GM23338 (cell line): ENCODE measurements at regions not wholly inside any gene's neighbourhood (a gene's known extent, or its start where the extent isn't known, plus 50 kb on each side); places are given as distances from the start of the nearest gene placed in this dataset.

Source experiments
- ATAC-seq: fragments of 200-7000 bp; cut with Tn5 transposase; 3 replicates; pipeline ENCODE4 v1.9.1; 2020
- DNase-seq: peaks from one replicate; pipeline ENCODE4 v3.0.0-alpha.2; 2015; ENCODE audit warnings: low spot score
- H2AFZ ChIP-seq: fragments of 200-600 bp; sonication (generic); 2 replicates; pipeline ENCODE4 v1.8.0; 2016; ENCODE audit warnings: antibody characterized with exemption, mild to moderate bottlenecking, moderate library complexity
- H3F3A ChIP-seq: fragments of 200-600 bp; sonication (generic); replicated peaks from 2 replicates; pipeline ENCODE4 v1.8.0; 2017; ENCODE audit warnings: antibody characterized with exemption, mixed run types, low read depth
- H3K27ac ChIP-seq: fragments of 200-600 bp; sonication (generic); 2 replicates; pipeline ENCODE4 v1.6.1; 2016; ENCODE audit warnings: low read depth
- H3K27me3 ChIP-seq: fragments of 200-600 bp; sonication (generic); 2 replicates; pipeline ENCODE4 v1.8.0; 2016; ENCODE audit warnings: mild to moderate bottlenecking, mixed run types, moderate library complexity; ENCODE audit not compliant: insufficient read depth
- H3K36me3 ChIP-seq: fragments of 200-600 bp; sonication (generic); 2 replicates; pipeline ENCODE4 v1.8.0; 2016; ENCODE audit warnings: mild to moderate bottlenecking; ENCODE audit not compliant: insufficient read depth
- H3K4me1 ChIP-seq: fragments of 200-600 bp; sonication (generic); 2 replicates; pipeline ENCODE4 v1.8.0; 2016; ENCODE audit warnings: mild to moderate bottlenecking, moderate library complexity; ENCODE audit not compliant: insufficient read depth
- H3K4me2 ChIP-seq: fragments of 200-600 bp; sonication (generic); 2 replicates; pipeline ENCODE4 v1.7.1; 2017; ENCODE audit warnings: mixed run types
- H3K4me3 ChIP-seq: fragments of 200-600 bp; sonication (generic); 2 replicates; pipeline ENCODE4 v1.6.1; 2016; ENCODE audit warnings: mixed run types
- H3K79me2 ChIP-seq: fragments of 200-600 bp; sonication (generic); replicated peaks from 2 replicates; pipeline ENCODE4 v1.8.0; 2017; ENCODE audit warnings: mild to moderate bottlenecking; ENCODE audit not compliant: insufficient read depth
- H3K9me2 ChIP-seq: fragments of 200-600 bp; sonication (generic); 2 replicates; pipeline ENCODE4 v1.8.0; 2017; ENCODE audit not compliant: insufficient read depth
- H4K20me1 ChIP-seq: fragments of 200-600 bp; sonication (generic); replicated peaks from 2 replicates; pipeline ENCODE4 v1.8.0; 2017; ENCODE audit warnings: mild to moderate bottlenecking; ENCODE audit not compliant: insufficient read depth
- H3K27ac Mint-ChIP-seq: 2 replicates; pipeline ENCODE4 v1.8.0; 2020; ENCODE audit warnings: inconsistent platforms, mild to moderate bottlenecking, moderate library complexity, mixed read lengths
- H3K27me3 Mint-ChIP-seq: 3 replicates; pipeline ENCODE4 v1.8.0; 2022; ENCODE audit warnings: low read depth, mild to moderate bottlenecking, moderate library complexity, mixed read lengths, inconsistent platforms; ENCODE audit not compliant: insufficient read depth, poor library complexity
- H3K36me3 Mint-ChIP-seq: 3 replicates; pipeline ENCODE4 v1.8.0; 2021; ENCODE audit warnings: low read depth, mild to moderate bottlenecking, inconsistent platforms, moderate library complexity, mixed read lengths
- H3K4me1 Mint-ChIP-seq: 3 replicates; pipeline ENCODE4 v1.8.0; 2020; ENCODE audit warnings: mild to moderate bottlenecking, inconsistent platforms, mixed read lengths
- H3K4me3 Mint-ChIP-seq: 3 replicates; pipeline ENCODE4 v1.8.0; 2021; ENCODE audit warnings: moderate library complexity, mild to moderate bottlenecking, inconsistent platforms, mixed read lengths
- H3K9me3 Mint-ChIP-seq: 3 replicates; pipeline ENCODE4 v1.8.0; 2020; ENCODE audit warnings: moderate library complexity, mild to moderate bottlenecking, inconsistent platforms, mixed read lengths
- CREB1 ChIP-seq: fragments of 250-450 bp; sonication (Bioruptor Pico); IDR thresholded peaks from 2 replicates; pipeline ENCODE4 v1.5.0; 2020; ENCODE audit warnings: low read depth, mild to moderate bottlenecking, moderate library complexity
- JUNB ChIP-seq: IDR thresholded peaks from one replicate; pipeline ENCODE4 v1.6.1; 2016; ENCODE audit warnings: antibody characterized with exemption; ENCODE audit not compliant: unreplicated experiment
- NANOG ChIP-seq: IDR thresholded peaks from 2 replicates; pipeline ENCODE4 v1.6.1; 2016; ENCODE audit warnings: antibody characterized with exemption, borderline replicate concordance
- POLR2AphosphoS5 ChIP-seq: IDR thresholded peaks from 2 replicates; pipeline ENCODE4 v1.6.1; 2016; ENCODE audit warnings: antibody characterized with exemption, low read depth
- STAT1 ChIP-seq: IDR thresholded peaks from one replicate; pipeline ENCODE4 v1.6.1; 2016; ENCODE audit warnings: antibody characterized with exemption; ENCODE audit not compliant: unreplicated experiment
- ZNF462 ChIP-seq: fragments of 250-450 bp; sonication (Bioruptor Pico); IDR thresholded peaks from 2 replicates; pipeline ENCODE4 v1.5.0; 2020; ENCODE audit warnings: mild to moderate bottlenecking, moderate library complexity
- TF ChIP-seq, protein P1 (sequence below): IDR thresholded peaks from one replicate; pipeline ENCODE4 v1.6.1; 2018; ENCODE audit warnings: antibody characterized with exemption; ENCODE audit not compliant: unreplicated experiment
- TF ChIP-seq, protein P2 (sequence below), 2 experiments: fragments of 200-600 bp in 1 of 2; sonication (generic) in 1 of 2; conservative IDR thresholded peaks; 2 replicates each; pipeline versions ENCODE4 v1.5.1 to v1.6.1; 2016 to 2017; ENCODE audit warnings: antibody characterized with exemption in 2 of 2, low read depth in 2 of 2, mild to moderate bottlenecking in 2 of 2, moderate library complexity in 1 of 2
- TF ChIP-seq, protein P3 (sequence below): IDR thresholded peaks from 2 replicates; pipeline ENCODE4 v1.6.1; 2016; ENCODE audit warnings: antibody characterized with exemption

- TF ChIP-seq ZNF462 (CRISPR knock-in tag) (no peak), STAT1 (no peak)
Observed at GRCh38 chr18:72225958-72226357, 318.2 kb downstream of the CBLN2 start (continued).

DNA sequence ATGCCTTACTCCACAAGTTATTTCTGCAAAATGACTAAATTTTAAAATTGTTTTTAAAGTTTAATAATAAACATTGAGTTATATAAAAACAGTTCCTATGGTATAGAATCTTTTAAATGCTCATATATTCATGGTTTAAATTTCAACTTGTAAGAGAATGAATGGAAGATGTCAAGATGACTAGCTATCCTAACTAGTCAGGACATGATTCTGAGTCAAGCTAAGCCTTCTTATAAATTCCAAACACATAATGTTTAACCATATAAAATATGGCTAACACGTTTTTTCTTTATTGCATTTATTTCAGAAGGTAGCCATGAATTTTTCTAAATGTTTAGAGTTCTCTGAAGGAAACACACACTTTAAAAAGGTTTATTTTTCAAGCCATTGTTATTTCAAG is 320.4 kb downstream of the CBLN2 start:
- Mint-ChIP-seq H3K27me3 (no peaks in the 10 kb centered on the region), H3K9me3 (peaks cover 70% of the 10 kb centered on the region), H3K36me3 (peaks cover 8% of the 10 kb centered on the region; the same call in 1 of the 3 replicates), H3K4me3 (no peak overlapping the region), H3K27ac (no peak overlapping the region), H3K4me1 (no peaks in the 10 kb centered on the region)
- Histone ChIP-seq H3K27ac (no peak overlapping the region), H3K4me1 (no peaks in the 10 kb centered on the region), H3K4me3 (no peak overlapping the region), H3K27me3 (no peaks in the 10 kb centered on the region), H3K4me2 (no peak overlapping the region), H3K79me2 (no peaks in the 10 kb centered on the region), H4K20me1 (no peaks in the 10 kb centered on the region), H3F3A (no peaks in the 10 kb centered on the region), H3K36me3 (peaks cover 5% of the 10 kb centered on the region; the same call in 1 of the 2 replicates), H2AFZ (no peak overlapping the region), H3K9me2 (no peaks in the 10 kb centered on the region)
- DNase-seq (no peak), ATAC-seq (no peak)
- no peak for TF ChIP-seq STAT1
- TF ChIP-seq, protein P1, sequence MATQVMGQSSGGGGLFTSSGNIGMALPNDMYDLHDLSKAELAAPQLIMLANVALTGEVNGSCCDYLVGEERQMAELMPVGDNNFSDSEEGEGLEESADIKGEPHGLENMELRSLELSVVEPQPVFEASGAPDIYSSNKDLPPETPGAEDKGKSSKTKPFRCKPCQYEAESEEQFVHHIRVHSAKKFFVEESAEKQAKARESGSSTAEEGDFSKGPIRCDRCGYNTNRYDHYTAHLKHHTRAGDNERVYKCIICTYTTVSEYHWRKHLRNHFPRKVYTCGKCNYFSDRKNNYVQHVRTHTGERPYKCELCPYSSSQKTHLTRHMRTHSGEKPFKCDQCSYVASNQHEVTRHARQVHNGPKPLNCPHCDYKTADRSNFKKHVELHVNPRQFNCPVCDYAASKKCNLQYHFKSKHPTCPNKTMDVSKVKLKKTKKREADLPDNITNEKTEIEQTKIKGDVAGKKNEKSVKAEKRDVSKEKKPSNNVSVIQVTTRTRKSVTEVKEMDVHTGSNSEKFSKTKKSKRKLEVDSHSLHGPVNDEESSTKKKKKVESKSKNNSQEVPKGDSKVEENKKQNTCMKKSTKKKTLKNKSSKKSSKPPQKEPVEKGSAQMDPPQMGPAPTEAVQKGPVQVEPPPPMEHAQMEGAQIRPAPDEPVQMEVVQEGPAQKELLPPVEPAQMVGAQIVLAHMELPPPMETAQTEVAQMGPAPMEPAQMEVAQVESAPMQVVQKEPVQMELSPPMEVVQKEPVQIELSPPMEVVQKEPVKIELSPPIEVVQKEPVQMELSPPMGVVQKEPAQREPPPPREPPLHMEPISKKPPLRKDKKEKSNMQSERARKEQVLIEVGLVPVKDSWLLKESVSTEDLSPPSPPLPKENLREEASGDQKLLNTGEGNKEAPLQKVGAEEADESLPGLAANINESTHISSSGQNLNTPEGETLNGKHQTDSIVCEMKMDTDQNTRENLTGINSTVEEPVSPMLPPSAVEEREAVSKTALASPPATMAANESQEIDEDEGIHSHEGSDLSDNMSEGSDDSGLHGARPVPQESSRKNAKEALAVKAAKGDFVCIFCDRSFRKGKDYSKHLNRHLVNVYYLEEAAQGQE: no peak
- no peak for TF ChIP-seq POLR2AphosphoS5
- TF ChIP-seq NANOG: no peak
- TF ChIP-seq, protein P2, sequence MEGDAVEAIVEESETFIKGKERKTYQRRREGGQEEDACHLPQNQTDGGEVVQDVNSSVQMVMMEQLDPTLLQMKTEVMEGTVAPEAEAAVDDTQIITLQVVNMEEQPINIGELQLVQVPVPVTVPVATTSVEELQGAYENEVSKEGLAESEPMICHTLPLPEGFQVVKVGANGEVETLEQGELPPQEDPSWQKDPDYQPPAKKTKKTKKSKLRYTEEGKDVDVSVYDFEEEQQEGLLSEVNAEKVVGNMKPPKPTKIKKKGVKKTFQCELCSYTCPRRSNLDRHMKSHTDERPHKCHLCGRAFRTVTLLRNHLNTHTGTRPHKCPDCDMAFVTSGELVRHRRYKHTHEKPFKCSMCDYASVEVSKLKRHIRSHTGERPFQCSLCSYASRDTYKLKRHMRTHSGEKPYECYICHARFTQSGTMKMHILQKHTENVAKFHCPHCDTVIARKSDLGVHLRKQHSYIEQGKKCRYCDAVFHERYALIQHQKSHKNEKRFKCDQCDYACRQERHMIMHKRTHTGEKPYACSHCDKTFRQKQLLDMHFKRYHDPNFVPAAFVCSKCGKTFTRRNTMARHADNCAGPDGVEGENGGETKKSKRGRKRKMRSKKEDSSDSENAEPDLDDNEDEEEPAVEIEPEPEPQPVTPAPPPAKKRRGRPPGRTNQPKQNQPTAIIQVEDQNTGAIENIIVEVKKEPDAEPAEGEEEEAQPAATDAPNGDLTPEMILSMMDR (conservative IDR thresholded peaks at IDR 0.05; ENCODE audit: low read depth in 2 of 2): no peak
- TF ChIP-seq JUNB: no peak
- TF ChIP-seq, protein P3, sequence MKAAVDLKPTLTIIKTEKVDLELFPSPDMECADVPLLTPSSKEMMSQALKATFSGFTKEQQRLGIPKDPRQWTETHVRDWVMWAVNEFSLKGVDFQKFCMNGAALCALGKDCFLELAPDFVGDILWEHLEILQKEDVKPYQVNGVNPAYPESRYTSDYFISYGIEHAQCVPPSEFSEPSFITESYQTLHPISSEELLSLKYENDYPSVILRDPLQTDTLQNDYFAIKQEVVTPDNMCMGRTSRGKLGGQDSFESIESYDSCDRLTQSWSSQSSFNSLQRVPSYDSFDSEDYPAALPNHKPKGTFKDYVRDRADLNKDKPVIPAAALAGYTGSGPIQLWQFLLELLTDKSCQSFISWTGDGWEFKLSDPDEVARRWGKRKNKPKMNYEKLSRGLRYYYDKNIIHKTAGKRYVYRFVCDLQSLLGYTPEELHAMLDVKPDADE: no peak
- TF ChIP-seq CREB1 (CRISPR knock-in tag): no peak
